ENCODE measurements at regions not wholly inside any gene's neighbourhood (a gene's known extent, or its start where the extent isn't known, plus 50 kb on each side); places are given as distances from the start of the nearest gene placed in this dataset.
"Not testable (repeated sequence)": the region's sequence is repeated elsewhere in the genome, so short reads cannot be mapped to it uniquely, and the experiment has no call there.

- H3K36me3 Mint-ChIP-seq (ENCODE audit: low read depth) = peaks cover 3% of the 10 kb centered on the region; the same call in 2 of the 3 replicates
- H3K9me3 Mint-ChIP-seq = peaks cover 17% of the 10 kb centered on the region
- H3K4me2 ChIP-seq = 0 out of 2 replicates have a peak overlapping the region, but pooled peaks have one; percentile 15
- TF ChIP-seq CTCF (conservative IDR thresholded peaks at IDR 0.05; ENCODE audit: low read depth in 2 of 2) (no peak), POLR2AphosphoS5 (IDR thresholded peaks at IDR 0.05; ENCODE audit: low read depth) (no peak), REST (IDR thresholded peaks at IDR 0.05; ENCODE audit: unreplicated experiment) (no peak), CREB1 (CRISPR knock-in tag; IDR thresholded peaks at IDR 0.05; ENCODE audit: low read depth) (no peak), ETS1 (IDR thresholded peaks at IDR 0.05) (no peak), JUNB (IDR thresholded peaks at IDR 0.05; ENCODE audit: unreplicated experiment) (no peak), ZNF331 (CRISPR knock-in tag; IDR thresholded peaks at IDR 0.05; ENCODE audit: low read depth) (no peak), NANOG (IDR thresholded peaks at IDR 0.05; ENCODE audit: borderline replicate concordance) (no peak), ZNF114 (CRISPR knock-in tag; IDR thresholded peaks at IDR 0.05) (no peak), STAT1 (IDR thresholded peaks at IDR 0.05; ENCODE audit: unreplicated experiment) (no peak), EZH2phosphoT487 (IDR thresholded peaks at IDR 0.05; ENCODE audit: unreplicated experiment) (no peak)
- H4K20me1 ChIP-seq (replicated peaks; ENCODE audit: insufficient read depth) = no peaks in the 10 kb centered on the region
- peaks cover 7% of the 10 kb centered on the region for H3K4me1 Mint-ChIP-seq
- H3K79me2 ChIP-seq (replicated peaks; ENCODE audit: insufficient read depth) = no peaks in the 10 kb centered on the region
- no peaks in the 10 kb centered on the region for H3K36me3 ChIP-seq (ENCODE audit: insufficient read depth)
- H2AFZ ChIP-seq = peak overlapping the region; percentile 72; the same call in 1 of the 2 replicates
- no peak overlapping the region for H3K4me3 Mint-ChIP-seq
- H3K27me3 Mint-ChIP-seq (ENCODE audit: insufficient read depth, low read depth, poor library complexity) = no peaks in the 10 kb centered on the region
- no peaks in the 10 kb centered on the region for H3K27me3 ChIP-seq (ENCODE audit: insufficient read depth)
- 0 out of 2 replicates have a peak, but pooled peaks cover 5% of the 10 kb centered on the region for H3K4me1 ChIP-seq (ENCODE audit: insufficient read depth)
- H3K27ac ChIP-seq (ENCODE audit: low read depth) = no peak overlapping the region
- peaks cover 4% of the 10 kb centered on the region; the same call in 1 of the 2 replicates for H3K9me2 ChIP-seq (ENCODE audit: insufficient read depth)
- DNase-seq (ENCODE audit: low spot score) = no peak
- H3K4me3 ChIP-seq = no peak overlapping the region
- ATAC-seq = no peak
- no peaks in the 10 kb centered on the region for H3F3A ChIP-seq (replicated peaks; ENCODE audit: low read depth)
- no peak overlapping the region for H3K27ac Mint-ChIP-seq
Measured at GRCh38 chr11:49424136-49424535, 215.7 kb upstream of the FOLH1 start.

GRCh38 chr11:49418877-49419276 lies 210.5 kb upstream of the FOLH1 start:
- H4K20me1 ChIP-seq (replicated peaks; ENCODE audit: insufficient read depth); H2AFZ ChIP-seq; ATAC-seq; H3K27me3 Mint-ChIP-seq (ENCODE audit: insufficient read depth, low read depth, poor library complexity); H3K36me3 ChIP-seq (ENCODE audit: insufficient read depth); H3K4me1 Mint-ChIP-seq; H3K9me3 Mint-ChIP-seq; H3K4me2 ChIP-seq; H3K27ac Mint-ChIP-seq; H3K9me2 ChIP-seq (ENCODE audit: insufficient read depth); H3K27me3 ChIP-seq (ENCODE audit: insufficient read depth); DNase-seq (ENCODE audit: low spot score); H3K79me2 ChIP-seq (replicated peaks; ENCODE audit: insufficient read depth); H3K36me3 Mint-ChIP-seq (ENCODE audit: low read depth); H3K4me3 Mint-ChIP-seq; H3K4me3 ChIP-seq; H3F3A ChIP-seq (replicated peaks; ENCODE audit: low read depth); H3K4me1 ChIP-seq (ENCODE audit: insufficient read depth); H3K27ac ChIP-seq (ENCODE audit: low read depth): not testable (repeated sequence)
